Retinal pigment epithelial cell (primary cell): ENCODE measurements at regions not wholly inside any gene's neighbourhood (a gene's known extent, or its start where the extent isn't known, plus 50 kb on each side); places are given as distances from the start of the nearest gene placed in this dataset.
"Not testable (repeated sequence)": the region's sequence is repeated elsewhere in the genome, so short reads cannot be mapped to it uniquely, and the experiment has no call there.

Source experiments
- DNase-seq: peaks from one replicate; pipeline ENCODE4 v3.0.0-alpha.2; 2010; ENCODE audit warnings: low read depth
- H3K4me3 ChIP-seq: 2 replicates; pipeline ENCODE4 v1.5.1; 2011; ENCODE audit warnings: mild to moderate bottlenecking, low read length, control low read depth, moderate library complexity
- TF ChIP-seq, protein P1 (sequence below): conservative IDR thresholded peaks from 2 replicates; pipeline ENCODE4 v1.5.1; 2011; ENCODE audit warnings: low read depth, low read length, control low read depth, inconsistent platforms

DNA sequence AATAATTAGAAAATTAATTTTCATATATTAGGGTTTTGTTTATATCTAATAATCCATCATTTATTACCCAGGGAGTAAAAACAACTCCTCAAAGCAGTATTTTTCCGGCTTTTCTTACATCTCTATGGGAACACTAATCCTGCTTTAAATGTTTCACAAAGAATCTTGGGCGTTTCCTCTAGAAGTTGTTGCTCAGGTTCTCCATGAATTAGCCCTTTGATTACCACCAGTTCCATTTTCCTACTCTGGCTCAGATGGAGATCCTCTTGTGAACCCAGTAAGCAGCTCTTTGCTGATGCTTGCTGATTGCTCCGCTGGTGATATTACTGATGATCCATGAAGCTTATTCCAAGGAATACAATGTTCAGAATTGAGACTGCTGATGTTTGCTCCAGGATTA lies 78.5 kb upstream of the PKP2 start:
- DNase-seq = peak; percentile 62
- H3K4me3 ChIP-seq = no peak overlapping the region
- TF ChIP-seq, protein P1, sequence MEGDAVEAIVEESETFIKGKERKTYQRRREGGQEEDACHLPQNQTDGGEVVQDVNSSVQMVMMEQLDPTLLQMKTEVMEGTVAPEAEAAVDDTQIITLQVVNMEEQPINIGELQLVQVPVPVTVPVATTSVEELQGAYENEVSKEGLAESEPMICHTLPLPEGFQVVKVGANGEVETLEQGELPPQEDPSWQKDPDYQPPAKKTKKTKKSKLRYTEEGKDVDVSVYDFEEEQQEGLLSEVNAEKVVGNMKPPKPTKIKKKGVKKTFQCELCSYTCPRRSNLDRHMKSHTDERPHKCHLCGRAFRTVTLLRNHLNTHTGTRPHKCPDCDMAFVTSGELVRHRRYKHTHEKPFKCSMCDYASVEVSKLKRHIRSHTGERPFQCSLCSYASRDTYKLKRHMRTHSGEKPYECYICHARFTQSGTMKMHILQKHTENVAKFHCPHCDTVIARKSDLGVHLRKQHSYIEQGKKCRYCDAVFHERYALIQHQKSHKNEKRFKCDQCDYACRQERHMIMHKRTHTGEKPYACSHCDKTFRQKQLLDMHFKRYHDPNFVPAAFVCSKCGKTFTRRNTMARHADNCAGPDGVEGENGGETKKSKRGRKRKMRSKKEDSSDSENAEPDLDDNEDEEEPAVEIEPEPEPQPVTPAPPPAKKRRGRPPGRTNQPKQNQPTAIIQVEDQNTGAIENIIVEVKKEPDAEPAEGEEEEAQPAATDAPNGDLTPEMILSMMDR = no peak

DNA sequence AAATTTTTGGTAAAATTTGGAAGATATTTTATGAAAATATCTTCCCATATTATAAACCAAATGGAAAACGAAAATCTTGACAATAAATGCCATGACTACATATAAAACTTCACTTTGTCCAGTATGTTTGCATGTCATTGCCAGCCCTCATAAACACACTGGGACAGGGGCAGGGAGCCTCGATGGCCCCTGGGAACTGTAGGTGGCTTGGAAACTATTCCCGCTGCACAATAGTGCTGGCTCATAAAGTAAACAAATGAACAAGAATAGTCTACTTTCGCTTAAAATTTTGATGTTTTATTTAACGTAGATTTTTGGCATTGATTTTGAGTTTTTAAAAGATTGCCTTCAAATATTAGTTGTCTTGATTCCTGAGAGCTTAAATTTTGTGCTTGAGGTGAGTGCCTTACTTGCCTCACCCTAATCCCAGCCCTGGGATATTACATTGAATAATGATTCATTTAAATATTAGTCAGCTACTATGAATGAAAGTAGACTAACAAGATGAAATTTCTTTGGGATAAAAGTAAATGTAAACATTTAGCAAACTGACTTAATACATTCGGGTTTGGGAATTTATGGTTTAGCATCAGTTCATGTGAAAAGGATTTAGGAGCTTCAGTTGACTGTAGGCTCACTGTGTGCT lies 74.0 kb upstream of the PKP2 start:
- DNase-seq = no peak
- TF ChIP-seq, protein P1 = no peak
- no peak overlapping the region for H3K4me3 ChIP-seq

DNA sequence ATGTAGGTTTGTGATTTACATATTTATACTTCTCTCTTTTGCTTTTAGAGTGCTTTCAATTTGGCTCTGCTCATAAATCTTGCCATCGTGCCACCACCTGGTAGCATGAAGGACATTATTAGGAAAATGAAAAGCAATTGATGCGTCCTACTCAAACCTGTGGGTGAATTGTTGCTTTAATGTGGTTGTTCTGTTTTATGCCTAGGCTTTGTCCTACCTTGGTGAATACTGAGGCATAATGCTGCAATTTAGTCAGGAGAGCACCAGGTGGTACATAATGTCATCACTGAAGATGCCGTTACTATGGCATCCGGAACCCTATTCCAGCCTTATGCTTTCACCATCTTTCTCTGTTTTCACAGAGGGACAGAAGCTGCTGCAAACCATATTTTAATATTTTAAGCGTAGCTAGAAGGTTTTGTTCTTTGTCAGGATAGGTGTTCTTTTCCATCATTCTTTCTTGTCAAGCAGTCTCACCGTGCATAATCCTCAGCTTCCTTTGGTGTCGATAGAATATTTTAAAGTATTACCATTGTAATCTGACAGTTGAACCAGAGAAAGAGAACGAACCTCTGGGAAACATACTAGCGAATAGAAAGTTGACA lies 68.5 kb upstream of the PKP2 start:
- no peak overlapping the region for H3K4me3 ChIP-seq
- no peak for DNase-seq
- TF ChIP-seq, protein P1 = no peak

DNA sequence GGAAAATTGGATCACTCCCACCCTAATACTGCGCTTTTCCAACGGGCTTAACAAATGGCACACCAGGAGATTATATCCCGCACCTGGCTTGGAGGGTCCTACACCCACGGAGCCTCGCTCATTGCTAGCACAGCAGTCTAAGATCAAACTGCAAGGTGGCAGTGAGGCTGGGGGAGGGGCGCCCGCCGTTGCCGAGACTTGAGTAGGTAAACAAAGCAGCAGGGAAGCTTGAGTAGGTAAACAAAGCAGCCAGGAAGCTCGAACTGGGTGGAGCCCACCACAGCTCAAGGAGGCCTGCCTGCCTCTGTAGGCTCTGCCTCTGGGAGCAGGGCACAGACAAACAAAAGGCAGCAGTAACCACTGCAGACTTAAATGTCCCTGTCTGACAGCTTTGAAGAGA lies 59.8 kb upstream of the PKP2 start:
- not testable (repeated sequence) for DNase-seq, H3K4me3 ChIP-seq

DNA sequence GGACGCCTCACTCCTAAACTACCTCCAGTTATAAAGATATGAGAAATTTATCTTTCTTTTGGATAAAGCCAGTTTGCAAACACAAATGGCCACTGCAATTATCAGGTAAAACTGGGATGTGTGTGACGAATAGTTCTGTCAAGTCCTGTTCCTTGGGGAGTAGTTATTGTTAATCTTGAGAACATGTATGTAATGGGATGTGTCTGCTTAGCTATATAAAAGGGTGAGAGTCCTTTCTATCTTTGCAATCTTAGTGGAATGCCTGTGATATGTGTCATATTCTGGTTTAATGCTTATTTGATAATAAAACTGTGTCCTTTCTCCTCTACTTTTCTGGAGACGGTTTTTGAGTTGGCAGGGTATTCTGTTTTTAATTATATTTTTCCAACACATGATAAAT lies 56.1 kb upstream of the PKP2 start:
- H3K4me3 ChIP-seq = no peak overlapping the region
- DNase-seq = no peak
- TF ChIP-seq, protein P1 = no peak

DNA sequence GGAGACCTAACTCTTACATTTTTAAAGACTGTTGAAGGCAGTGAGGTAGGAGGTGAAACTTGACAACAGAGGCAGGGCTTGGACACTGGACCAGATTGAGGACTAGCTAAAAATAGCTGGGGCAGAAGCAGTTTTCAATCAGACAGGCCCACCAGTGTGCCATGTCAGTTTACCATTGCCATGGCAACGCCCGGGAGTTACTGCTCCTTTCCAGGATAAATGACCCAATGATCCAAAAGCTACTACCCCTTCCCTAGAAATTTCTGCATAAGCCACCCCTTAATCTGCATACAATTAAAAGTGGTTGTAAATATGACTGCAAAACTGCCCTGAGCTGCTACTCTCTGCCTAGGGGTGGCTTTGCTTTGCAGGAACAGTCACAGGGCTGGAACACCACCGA lies 53.2 kb upstream of the PKP2 start:
- TF ChIP-seq, protein P1 = no peak
- no peak for DNase-seq
- no peak overlapping the region for H3K4me3 ChIP-seq

DNA sequence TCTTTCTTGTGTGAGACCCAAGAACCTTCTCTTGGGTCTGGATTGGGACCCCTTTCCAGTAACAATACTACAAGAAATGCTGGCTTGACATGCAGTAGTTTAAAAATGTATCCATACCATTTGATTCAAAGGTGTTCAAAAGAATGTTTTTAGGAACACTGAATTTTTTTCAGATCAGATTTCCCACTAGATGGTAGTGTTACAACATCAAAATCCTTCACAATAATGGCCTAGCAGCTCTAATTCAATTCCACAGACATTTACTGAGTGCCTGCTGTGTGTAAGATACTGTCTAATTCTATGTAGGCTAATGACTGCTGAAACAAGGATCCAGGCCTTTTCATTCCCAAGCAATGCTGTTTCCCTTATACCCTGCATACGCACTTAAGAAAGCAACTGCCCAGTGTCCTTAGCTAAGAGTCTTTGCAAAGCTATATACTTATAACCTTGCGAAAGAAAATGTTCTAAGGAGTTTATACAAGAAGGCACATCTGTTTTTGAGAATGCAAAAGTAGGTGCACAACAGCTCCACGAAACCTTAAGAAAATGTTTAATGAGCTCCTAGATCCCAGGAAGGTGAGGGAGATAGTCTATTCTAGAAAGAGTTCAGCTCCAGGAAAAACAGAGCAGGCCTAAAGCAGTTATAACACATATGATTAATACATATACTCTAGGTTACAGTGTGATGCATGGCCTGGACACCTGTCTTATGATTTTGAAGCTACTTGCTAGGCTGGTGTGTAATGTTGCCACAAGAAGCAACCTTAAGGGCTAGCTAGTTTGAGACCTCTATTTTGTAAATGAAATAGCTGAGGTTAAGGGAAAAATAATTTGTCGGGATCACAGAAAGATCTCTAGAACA lies 50.9 kb upstream of the PKP2 start:
- TF ChIP-seq, protein P1 = peak; percentile 33
- DNase-seq = peak; percentile 19
- H3K4me3 ChIP-seq = no peak overlapping the region
